ENCODE measurements at regions not wholly inside any gene's neighbourhood (a gene's known extent, or its start where the extent isn't known, plus 50 kb on each side); places are given as distances from the start of the nearest gene placed in this dataset.

GRCh38 chr5:167790462-167791260 is 500.8 kb upstream of the WWC1 start:
- TF ChIP-seq CTCF (IDR thresholded peaks at IDR 0.05) = no peak
- no peak for TF ChIP-seq POLR2A (IDR thresholded peaks at IDR 0.05)
